Esophagus squamous epithelium (tissue), 5 donors: ENCODE measurements at regions not wholly inside any gene's neighbourhood (a gene's known extent, or its start where the extent isn't known, plus 50 kb on each side); places are given as distances from the start of the nearest gene placed in this dataset.

ENCODE experiments used
- DNase-seq: peaks from one replicate; lab custom pipeline; 2025; lab: John Stamatoyannopoulos, UW
- H3K27ac ChIP-seq, 4 donors: fragments of 200-600 bp; sonication (generic); one replicate each; pipeline ENCODE4 v1.5.1; 2016 to 2019; ENCODE audit warnings: mild to moderate bottlenecking in 1 of 4
- H3K27me3 ChIP-seq, 4 donors: fragments of 200-600 bp; sonication (generic); 1 replicate in 3 of 4; 2 replicates in 1 of 4; pipeline versions ENCODE4 v1.5.1 to v1.6.0; 2017 to 2021; ENCODE audit warnings: antibody characterized with exemption in 1 of 4
- H3K36me3 ChIP-seq, 3 donors: fragments of 200-600 bp; sonication (generic); one replicate each; pipeline ENCODE4 v1.5.1; 2016 to 2019
- H3K4me1 ChIP-seq, 3 donors: fragments of 200-600 bp; sonication (generic); one replicate each; pipeline ENCODE4 v1.5.1; 2017 to 2019
- H3K4me3 ChIP-seq, 4 donors: fragments of 200-600 bp; sonication (generic); 1 replicate in 3 of 4; 2 replicates in 1 of 4; pipeline ENCODE4 v1.5.1; 2016 to 2019; ENCODE audit warnings: mild to moderate bottlenecking in 2 of 4, moderate library complexity in 1 of 4
- H3K9me3 ChIP-seq, 3 donors: fragments of 200-600 bp; sonication (generic); one replicate each; pipeline ENCODE4 v1.5.1; 2016 to 2019
- CTCF ChIP-seq, 6 experiments: fragments of 450-650 bp in 4 of 6; fragments of 200-600 bp in 2 of 6; sonication (generic) in 2 of 6; IDR thresholded peaks; one replicate each; pipeline ENCODE4 v1.5.1; 2016 to 2019; ENCODE audit warnings: antibody characterized with exemption in 6 of 6, mild to moderate bottlenecking in 4 of 6, moderate library complexity in 4 of 6
- POLR2A ChIP-seq, 4 donors: fragments of 450-650 bp; IDR thresholded peaks; one replicate each; pipeline ENCODE4 v1.6.1; 2017; ENCODE audit warnings: antibody characterized with exemption in 4 of 4, mild to moderate bottlenecking in 4 of 4, moderate library complexity in 3 of 4
- WGBS, 2 donors: methylation state at CpG; one replicate each; pipeline ENCODE4 v1.1.5; 2018; 5-methylcytosine and 5-hydroxymethylcytosine counted together
- intact Hi-C: fragments of 100-400 bp; cut with DNase I; formaldehyde crosslinking; loops from one replicate; pipeline ENCODE4 v1.15.0; 2022
- donor health status: DM: yes; HTN: yes; CAD: no.

- Histone ChIP-seq H3K4me1 (no peaks in the 10 kb centered on the region), H3K27ac (no peak overlapping the region), H3K4me3 (no peak overlapping the region), H3K36me3 (no peaks in the 10 kb centered on the region), H3K9me3 (no peaks in the 10 kb centered on the region), H3K27me3 (no peaks in the 10 kb centered on the region)
- intact Hi-C loops: no loop called here
- 68 to 89% methylated on average over 1 of the region's 1 CpG for WGBS, 2 donors
- DNase-seq: no peak
- TF ChIP-seq CTCF (IDR thresholded peaks at IDR 0.05): no peak
- no peak for TF ChIP-seq POLR2A (IDR thresholded peaks at IDR 0.05)
Measured at GRCh38 chr2:126345691-126346090, 310.3 kb upstream of the GYPC start.

GRCh38 chr2:126356631-126357030 lies 299.3 kb upstream of the GYPC start:
- intact Hi-C loops: no loop called here
- no peak for DNase-seq
- Histone ChIP-seq H3K27ac (no peak overlapping the region), H3K4me3 (no peak overlapping the region), H3K9me3 (no peaks in the 10 kb centered on the region), H3K36me3 (no peaks in the 10 kb centered on the region), H3K4me1 (no peaks in the 10 kb centered on the region), H3K27me3 (no peaks in the 10 kb centered on the region)
- 64 to 70% methylated on average over 2 of the region's 2 CpGs for WGBS, 2 donors
- TF ChIP-seq POLR2A (IDR thresholded peaks at IDR 0.05) (no peak), CTCF (IDR thresholded peaks at IDR 0.05) (no peak)

- WGBS, 2 donors: 74 to 77% methylated on average over 1 of the region's 1 CpG
- Histone ChIP-seq H3K27ac (no peak overlapping the region), H3K4me3 (no peak overlapping the region), H3K9me3 (no peaks in the 10 kb centered on the region), H3K4me1 (no peaks in the 10 kb centered on the region), H3K27me3 (no peaks in the 10 kb centered on the region), H3K36me3 (no peaks in the 10 kb centered on the region)
- intact Hi-C loops: no loop called here
- no peak for DNase-seq
- TF ChIP-seq CTCF (IDR thresholded peaks at IDR 0.05) (no peak), POLR2A (IDR thresholded peaks at IDR 0.05) (no peak)
Measured at GRCh38 chr2:126358122-126358521, 297.8 kb upstream of the GYPC start.

GRCh38 chr2:126359494-126359893 lies 296.5 kb upstream of the GYPC start:
- H3K4me1 ChIP-seq: no peaks in the 10 kb centered on the region
- TF ChIP-seq CTCF (IDR thresholded peaks at IDR 0.05) (no peak), POLR2A (IDR thresholded peaks at IDR 0.05) (no peak)
- DNase-seq: no peak
- intact Hi-C loops: no loop called here
- no peaks in the 10 kb centered on the region for H3K27me3 ChIP-seq
- H3K27ac ChIP-seq: no peak overlapping the region
- H3K4me3 ChIP-seq: no peak overlapping the region
- H3K36me3 ChIP-seq: no peaks in the 10 kb centered on the region
- H3K9me3 ChIP-seq: no peaks in the 10 kb centered on the region

- Histone ChIP-seq H3K9me3 (no peaks in the 10 kb centered on the region), H3K27me3 (no peaks in the 10 kb centered on the region), H3K36me3 (no peaks in the 10 kb centered on the region), H3K4me3 (no peak overlapping the region), H3K27ac (no peak overlapping the region), H3K4me1 (no peaks in the 10 kb centered on the region)
- 51 to 54% methylated on average over 3 of the region's 3 CpGs for WGBS, 2 donors
- TF ChIP-seq CTCF (IDR thresholded peaks at IDR 0.05) (no peak), POLR2A (IDR thresholded peaks at IDR 0.05) (no peak)
- intact Hi-C loops: no loop called here
- no peak for DNase-seq
Measured at GRCh38 chr2:126367361-126367760, 288.6 kb upstream of the GYPC start.
